ENCODE measurements at regions not wholly inside any gene's neighbourhood (a gene's known extent, or its start where the extent isn't known, plus 50 kb on each side); places are given as distances from the start of the nearest gene placed in this dataset.
"Not testable (repeated sequence)": the region's sequence is repeated elsewhere in the genome, so short reads cannot be mapped to it uniquely, and the experiment has no call there.

DNA sequence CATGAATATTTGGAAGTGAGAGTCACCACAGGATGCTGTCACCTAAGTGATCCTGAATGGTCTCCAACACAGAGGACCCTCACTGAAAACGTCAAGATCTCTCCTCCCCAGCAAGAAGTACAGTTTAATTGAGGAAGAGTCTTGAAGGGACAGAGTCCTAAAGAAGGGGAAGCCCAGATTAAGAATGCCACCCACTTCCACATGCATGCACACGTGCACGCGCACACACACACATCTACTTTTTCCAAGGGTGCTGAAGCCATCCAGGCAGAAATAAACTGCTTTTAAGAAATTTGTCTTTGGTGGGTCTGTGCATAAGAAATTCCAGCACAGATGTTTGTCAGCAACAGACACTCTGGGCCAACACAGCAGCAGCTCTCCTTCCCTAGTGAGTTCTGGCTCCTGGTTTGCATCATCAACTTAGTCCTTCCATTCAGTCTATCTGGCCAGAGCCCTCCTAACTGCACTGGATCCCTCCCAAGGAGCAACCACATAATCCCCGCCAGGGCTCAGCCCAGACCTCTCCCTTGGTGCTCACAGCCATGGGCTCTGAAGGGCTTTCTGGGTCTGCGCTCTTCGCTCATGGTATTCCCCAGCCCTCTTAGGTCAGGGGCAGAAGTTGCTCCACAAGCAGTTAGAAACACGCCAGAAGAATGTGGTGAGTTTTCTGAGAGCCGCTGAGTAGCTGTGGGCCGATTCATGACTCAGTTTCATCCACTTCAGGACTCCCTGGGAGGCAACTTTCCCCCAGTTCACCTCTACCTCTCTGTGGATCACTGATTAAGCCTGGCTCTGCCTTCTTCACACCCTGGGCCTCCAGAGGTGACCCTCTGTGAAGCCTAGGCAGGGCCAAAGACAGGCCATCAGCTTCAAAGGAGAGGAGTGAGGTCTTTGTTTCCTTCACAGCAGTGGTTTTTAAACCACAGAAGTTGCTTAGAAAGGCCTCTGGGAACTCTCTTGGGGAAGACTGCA lies 132.6 kb upstream of the LIPC start:
- no peak for DNase-seq

DNA sequence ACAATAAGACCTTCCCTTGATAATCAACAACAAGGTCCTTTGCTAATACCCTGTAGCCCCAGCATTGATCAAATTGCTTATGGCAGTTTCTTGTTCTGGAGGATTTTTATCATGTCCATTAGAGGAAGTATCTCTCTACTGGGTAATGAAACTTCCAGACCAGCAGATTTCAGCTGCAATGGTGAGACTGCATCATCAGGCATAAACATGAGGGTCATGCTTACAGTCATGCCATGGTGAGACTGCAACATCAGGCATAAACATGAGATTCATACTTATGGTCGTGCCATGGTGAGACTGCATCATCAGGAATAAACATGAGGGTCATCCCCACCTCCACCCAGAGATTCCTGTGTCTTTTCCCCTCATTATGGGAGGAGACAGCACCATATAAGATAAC lies 129.0 kb upstream of the LIPC start:
- DNase-seq, result no peak

DNA sequence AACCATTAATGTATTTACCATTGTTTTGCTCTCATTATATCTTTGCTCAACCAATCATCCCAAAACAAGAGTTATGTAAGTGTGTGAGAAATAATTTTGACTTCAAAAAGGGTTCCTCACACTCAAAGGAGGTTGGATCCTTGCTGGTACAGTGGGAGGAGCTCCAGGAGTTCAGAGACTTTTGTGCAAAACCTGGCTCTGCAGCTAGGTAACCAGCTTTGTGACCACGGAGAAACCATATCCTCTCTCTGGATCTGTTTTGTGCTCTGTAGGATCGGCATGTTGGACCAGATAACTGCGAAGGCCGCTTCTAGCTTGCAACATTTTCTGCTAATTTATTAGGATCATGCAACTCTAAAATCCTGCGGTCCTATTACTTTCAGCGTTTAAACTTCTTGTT lies 128.6 kb upstream of the LIPC start:
- DNase-seq, result no peak

DNA sequence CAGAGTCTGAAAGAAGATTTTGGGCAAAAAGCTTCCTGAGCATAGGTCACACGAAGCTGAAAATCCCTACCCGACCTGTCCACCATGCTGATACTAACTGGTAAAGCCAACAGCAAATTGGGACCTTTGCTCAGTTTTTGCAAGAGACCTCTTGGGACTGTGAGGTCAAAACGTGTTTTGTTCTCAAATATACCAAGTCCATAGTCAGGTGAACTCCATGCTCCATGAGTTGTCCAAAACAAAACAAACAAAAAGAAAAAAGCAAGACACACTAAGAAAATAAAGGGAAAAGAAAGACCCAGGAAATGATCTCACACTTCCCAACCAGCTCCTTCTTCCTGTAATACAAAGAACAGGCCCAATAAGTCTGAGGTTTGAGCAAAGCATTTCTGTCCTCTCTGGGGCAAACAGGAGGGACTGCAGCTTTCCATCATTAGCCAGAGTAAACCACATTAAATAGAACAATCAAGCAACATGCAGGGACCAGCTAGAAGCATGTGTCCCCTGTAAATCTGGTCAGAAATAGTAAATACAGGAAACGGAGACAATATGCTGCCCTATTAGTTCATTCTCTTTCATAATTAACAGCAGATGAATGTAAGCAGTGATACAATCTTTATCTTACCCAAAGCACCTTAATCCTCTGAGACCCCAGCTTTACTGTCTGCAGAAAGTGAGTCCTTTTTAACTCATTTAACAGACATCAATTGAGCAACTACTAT lies 125.0 kb upstream of the LIPC start:
- no peak for DNase-seq

DNA sequence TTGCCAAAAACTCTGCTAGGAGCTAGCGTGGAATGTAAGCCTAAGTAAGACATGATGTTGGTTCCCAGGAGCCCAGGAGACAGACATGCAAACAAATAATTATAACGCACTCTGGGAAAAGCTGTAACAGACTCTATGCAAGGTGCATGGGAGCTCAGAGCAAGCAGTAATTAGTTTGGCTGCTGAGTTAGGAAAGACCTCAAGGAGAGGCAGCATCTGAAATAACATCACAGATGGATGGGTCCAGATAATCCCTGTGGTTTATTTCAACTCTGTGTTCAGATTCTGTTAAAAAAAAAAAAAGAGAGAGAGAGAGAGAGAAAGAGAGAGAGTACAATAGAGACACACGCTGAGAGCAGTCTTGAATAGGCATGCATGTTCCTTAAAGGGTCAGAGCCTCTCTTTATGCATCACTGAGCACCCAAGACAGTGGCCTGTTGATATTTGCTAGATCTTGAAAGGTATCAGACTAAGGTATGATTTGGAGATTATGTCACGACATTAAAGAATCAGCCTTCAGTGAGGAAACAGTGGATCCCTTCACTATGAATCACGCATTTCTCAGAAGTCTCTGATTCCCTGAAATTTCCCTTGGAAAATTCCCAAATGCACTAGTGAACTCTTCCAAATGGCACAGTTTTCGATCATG lies 124.4 kb upstream of the LIPC start:
- no peak for DNase-seq

DNA sequence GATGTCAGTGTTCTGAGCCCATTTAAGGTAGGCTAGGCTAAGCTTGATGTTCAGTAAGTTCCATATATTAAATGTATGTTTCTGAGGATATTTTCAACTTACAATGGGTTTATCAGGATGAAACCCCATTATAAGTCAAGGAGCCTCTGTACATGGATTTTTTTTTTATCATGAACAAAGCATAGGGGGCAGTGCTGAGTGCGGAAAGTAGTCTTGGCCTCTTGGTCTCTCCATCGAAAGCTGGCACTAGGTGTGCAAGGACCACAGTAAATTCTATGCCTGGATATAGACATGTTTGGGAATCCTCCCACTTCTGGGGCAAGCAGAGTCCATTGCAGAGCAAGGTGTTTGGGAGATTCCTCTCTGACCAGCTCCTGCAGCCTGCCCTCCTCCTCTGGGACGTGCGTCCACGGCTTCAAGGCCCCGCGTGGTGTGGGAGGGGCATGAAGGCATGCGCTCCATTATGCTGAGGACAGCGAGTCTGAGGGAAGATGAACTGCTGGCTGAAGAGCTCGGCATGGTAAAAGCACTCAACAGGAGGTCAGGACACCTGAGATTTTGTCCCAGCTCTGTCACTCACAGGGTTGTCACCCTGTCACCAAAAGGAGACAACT lies 122.9 kb upstream of the LIPC start:
- DNase-seq, result no peak

DNA sequence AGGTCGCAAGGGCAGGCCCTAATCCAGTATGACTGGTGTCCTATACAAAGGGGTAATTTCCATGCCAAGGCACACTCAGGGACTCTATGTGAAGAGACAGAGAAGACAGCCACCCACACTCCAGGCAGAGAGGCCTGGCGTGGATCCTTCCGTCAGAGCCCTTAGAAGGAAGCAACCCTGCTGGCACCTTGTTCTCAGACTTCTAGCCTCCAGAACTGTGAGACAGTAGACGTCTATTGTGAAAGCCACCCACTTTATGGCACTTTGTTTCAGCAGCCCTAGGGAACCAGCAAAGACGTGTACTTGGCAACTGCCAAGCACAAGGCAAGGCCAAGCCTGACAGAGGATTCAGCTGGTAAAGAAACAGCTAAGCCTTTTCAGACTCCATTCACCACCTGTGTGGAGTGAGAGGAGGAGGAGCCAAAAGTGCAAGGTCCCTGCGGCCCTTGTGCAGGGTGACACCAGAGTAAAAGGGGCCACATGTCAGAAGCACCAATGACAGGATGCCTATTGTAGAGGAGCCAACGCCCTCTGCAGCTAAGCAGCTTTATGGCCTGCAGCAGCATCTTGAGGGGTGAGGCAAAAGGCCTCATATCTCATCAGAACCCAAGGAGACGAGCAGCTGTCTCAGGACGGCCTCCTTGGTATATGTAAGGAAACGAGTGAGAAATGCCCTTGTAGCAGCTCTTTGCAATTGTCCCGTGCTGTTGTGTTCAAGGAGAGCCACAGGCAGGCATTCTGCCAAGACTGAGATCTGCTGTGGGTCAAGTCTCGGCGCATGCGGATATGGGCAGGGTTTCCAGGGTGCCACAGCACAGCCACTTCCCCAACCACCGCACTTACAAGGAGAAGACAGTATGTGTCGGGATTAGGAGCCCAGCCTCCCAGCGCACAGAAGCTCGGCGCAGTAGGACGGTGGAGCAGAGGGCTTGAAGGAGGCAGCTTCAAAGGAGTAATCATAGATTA lies 121.5 kb upstream of the LIPC start:
- DNase-seq, result no peak

DNA sequence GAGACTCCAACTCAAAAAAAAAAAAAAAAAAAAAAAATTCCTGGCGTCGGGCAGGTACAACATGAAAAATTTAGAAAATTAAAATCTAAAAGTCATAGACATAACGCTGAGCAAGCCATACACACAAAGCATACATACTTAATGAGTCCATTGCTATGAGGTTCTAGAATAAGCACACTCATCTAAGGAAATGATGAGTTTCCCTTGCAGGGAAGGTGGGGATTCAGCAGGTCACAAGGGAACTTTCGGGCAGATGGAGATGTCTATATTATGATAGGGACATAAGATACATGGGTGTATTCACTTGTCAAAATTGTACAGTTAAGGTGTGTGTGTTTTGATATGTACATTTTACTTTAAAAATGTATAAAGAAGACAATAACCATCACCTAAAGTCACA lies 120.2 kb upstream of the LIPC start:
- DNase-seq, result no peak

DNA sequence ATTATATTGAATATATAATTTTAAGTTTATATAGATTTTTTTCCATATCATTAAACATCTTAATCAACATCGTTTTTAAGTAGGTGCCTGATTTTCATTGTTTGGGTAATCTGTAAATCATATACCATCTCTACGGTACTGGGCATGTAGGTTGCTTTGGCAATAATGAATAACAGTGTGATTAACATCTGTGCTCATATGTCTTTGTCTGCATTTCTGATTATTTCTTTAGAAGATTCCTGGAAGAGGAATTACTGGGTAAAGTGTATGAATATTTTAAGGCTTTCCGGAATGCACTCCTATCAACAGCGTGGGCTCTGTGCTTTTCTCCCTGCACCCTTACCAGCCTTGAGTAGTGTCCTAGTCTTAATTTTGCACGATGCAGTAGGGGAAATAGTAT lies 119.8 kb upstream of the LIPC start:
- no peak for DNase-seq

DNA sequence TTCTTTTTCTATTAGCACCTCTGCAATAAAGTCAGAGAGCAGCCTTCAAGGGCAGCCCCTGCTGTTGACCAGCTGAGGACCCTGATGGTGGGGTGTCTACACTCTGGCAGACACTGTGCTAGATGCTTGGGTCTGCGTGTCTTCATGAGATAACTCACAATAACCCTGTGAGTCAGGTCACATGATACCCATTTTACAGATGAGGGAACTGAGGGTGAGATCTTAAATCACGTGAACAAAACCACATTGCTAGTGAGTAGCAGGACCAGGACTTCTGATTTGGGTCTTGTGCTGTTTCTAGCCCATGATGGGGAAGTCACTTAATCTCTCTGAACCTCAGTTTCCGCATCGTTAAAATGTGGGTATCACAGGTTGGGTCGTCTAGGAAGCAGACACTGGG lies 118.5 kb upstream of the LIPC start:
- no peak for DNase-seq

DNA sequence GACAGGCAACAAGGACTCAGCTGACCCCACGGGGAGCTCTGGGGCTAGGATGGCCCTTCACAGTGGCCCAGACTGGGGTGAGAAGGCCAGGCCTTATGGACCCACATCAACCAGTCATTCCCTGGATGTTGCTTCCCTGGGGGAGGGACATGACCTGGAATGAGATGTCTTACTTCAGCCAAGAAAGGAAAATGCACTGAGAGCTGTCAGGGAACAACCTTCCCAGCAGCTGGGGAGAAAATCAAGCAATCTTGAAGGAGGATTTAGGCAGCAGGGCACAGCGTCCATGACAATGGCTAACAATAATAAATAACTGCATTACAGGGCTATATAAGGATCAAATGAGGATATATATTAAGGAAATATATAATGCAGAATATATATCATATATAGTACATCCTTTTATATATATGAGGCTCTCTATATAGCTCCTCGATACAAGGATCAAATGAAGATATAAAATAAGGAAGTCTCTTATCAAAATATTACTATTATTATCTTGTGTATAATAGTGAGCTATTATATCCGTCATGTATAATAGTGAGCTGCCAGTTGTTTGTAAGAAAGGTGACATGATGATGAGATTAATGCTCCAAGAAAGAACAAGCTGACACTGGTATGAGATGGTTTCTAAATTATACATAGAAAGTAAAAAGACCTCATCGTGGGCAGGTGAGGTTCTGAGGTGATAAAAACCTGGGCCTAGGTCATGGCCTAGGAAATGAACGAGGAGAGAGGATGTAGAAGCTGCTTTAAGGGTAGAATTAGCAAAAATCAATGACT lies 117.8 kb upstream of the LIPC start:
- no peak for DNase-seq

DNA sequence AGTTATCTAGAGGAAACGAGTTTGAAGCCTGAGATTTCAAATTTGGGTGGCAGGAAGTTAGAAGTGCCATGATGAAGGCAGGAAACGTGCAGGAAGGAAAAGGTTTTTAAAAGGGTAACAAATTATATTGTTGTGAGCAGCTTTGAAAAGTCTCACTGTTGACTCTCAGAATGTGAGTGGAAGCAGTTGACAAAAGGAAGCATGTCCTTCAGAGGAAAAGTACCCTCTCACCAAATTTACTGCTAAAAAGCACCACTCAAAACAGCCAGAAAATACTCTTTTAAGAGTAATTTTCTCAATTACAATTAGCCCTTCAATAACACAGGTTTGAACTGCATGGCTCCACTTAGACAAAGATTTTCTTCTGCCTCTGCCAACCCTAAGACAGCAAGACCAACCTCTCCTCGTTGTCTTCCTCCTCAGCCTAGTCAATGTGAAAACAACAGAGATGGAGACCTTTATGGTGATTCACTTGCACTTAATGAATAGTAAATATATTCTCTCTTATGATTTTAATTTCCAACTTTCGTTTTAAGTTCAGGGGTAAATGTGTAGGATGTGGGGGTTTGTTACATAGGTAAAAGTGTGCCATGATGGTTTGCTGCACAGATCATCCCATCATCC lies 117.1 kb upstream of the LIPC start:
- no peak for DNase-seq

DNA sequence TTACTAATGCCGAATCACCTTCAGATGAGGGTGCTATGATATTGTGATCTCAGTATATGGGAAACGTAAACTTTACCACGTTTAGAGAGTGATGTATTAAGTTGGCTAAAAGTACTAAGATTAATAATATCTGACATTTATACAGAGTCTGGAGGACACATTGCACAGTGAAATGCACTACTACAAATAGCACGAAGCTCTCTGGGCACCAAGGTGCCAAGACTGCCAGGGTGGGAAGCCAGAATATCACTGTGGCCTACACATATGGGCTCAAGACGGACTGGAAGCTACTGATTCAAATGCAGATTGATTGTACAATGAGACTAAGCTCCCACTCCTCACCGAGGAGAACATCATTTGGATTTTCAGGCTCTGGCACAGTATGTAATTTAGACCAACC lies 113.3 kb upstream of the LIPC start:
- DNase-seq, result no peak

DNA sequence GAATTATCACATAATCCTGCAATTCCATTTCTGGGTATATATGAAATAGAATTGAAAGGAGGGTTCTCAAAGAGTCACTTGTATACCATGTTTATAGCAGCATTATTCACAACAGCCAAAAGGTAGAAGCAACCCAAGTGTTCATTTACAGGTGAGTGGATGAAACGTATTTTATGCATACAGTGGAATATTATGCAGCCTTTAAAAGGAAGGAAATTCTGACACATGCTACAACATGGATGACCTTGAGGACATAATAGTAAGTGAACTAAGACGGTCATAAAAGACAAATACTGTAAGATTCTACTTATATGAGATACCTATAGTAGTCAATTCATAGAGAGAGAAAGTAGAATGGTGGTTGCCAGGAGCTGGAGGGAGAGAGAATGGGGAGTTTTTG lies 110.8 kb upstream of the LIPC start:
- DNase-seq, result no peak

DNA sequence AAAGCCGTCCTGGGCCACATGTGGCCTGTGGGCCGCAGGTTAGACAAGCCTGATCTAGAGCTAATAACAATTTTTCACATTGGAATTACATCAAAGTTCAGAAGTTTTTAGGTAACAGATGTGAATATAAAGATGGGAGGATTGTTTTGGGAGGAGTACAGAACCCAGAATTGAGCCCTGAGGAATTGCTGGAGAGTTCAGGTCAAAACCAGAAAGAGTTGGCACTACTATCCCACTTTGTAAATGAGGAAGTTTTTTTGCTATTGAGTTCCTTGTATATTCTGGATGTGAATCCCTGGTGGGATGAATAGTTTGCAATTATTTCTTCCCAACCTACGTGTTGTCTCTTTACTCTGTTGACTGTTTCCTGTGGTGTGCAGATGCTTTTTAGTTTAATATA lies 109.5 kb upstream of the LIPC start:
- DNase-seq, result no peak

DNA sequence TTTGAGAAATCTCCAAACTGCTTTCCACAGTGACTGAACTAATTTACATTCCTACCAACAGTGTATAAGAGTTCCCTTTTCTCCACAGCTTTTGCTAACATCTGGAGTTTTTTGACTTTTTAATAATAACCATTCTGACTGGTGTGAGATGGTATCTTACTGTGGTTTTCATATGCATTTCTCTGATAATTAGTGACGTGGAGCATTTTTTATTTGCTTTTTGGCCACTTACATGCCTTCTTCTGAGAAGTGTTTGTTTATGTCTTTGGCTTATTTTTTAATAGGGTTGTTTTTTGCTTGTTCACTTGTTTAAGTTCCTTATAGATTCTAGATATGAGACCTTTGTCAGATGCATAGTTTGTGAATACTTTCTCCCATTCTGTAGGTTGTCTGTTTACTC lies 108.5 kb upstream of the LIPC start:
- not testable (repeated sequence) for DNase-seq

DNA sequence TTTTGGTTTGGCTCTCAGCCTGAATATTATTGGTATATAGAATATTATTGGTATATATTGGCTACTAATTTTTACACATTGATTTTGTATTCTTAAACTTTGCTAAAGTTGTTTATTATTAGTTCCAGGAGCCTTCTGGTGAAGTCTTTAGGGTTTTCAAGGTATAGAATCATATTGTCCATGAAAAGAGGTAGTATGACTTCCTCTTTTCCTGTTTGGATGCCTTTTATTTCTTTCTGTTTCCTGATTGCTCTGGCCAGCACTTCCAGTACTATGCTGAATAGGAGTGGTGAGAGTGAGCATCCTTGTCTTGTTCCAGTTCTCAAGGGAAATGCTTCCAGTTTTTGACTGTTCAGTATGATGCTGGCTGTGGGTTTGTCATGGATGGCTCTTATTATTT lies 107.3 kb upstream of the LIPC start:
- DNase-seq, result no peak

DNA sequence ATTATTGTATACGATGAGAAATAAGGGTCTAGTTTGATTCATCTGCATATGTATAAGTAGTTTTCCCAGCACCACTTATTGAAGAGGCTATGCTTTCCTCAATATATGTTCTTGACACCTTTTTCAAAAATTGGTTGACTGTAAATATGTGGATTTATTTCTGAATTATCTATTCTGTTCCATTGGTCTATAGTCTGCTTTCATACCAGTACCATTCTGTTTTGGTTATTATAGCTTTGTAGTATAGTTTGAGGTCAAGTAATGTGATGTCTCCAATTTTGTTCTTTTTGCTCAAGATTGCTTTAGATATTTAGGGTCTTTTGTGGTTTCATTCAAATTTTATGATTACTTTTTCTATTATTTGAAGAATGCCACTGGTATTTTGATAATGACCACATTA lies 103.8 kb upstream of the LIPC start:
- DNase-seq, result no peak

DNA sequence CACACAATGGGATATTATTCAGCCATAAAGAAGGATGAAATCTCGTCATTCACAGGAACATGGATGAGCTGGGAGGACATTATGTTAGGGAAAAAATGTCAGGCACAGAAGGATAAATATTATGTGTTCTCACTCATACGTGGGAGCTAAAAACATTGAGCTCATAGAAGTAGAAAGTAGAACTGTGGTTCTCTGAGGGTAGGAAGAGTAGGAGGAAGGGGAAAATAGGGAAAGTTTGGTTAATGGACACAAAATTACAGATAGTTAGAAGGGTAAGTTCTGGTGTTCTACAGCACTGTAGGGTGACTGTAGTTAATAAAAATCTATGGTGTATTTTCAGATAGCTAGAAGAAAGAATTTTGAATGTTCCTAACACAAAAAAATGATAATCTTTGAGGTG lies 102.6 kb upstream of the LIPC start:
- no peak for DNase-seq

DNA sequence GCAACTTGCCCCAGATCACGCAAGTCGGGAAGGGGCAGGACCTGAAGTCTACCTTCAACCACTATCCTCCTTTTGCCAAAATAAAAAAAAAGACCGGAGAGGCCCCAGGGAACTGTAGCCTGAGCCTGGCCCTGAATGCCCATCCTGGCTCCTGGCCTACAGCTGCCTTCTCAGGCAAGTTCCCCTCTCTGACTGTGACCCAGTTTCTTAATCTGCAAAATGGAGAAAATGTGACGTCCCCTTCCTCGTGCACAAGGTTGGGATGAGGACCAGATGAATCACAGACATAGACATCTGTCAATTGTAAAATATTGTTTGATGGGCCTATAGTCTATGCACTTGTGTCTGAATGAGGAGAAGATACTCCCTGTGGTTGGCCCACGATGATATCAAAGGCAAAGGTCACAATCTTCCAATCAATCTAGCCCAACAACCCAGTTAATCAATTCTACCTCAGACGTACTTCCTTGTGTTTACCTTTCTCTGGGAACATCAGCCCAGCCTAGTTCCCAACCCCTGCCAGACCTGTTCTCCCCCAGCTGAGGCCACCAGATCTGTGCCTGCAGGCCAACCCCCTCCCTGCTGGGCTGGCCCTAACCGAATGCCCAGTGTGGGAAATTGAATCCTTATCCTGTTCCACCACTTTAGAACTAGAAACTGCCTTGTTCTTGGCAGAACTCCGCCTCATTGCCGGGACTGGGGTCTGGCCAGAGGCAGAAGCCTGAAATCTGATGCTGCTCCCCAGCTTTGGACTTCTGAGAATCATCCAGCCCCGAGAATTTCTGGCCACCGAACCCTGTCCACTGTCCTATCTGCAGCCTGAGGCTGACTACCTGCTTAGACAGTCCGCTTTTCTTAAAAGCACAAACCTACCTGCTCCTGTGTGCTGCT lies 101.8 kb upstream of the LIPC start:
- no peak for DNase-seq

Measured in activated naive CD4-positive, alpha-beta T cell treated with Interleukin-2 at 50 U/mL for 16 hours (primary cell).